Kidney glomerular epithelial cell (primary cell): ENCODE measurements at regions not wholly inside any gene's neighbourhood (a gene's known extent, or its start where the extent isn't known, plus 50 kb on each side); places are given as distances from the start of the nearest gene placed in this dataset.

ENCODE experiments used
- DNase-seq: peaks from one replicate; lab custom pipeline; 2025; lab: John Stamatoyannopoulos, UW

DNA sequence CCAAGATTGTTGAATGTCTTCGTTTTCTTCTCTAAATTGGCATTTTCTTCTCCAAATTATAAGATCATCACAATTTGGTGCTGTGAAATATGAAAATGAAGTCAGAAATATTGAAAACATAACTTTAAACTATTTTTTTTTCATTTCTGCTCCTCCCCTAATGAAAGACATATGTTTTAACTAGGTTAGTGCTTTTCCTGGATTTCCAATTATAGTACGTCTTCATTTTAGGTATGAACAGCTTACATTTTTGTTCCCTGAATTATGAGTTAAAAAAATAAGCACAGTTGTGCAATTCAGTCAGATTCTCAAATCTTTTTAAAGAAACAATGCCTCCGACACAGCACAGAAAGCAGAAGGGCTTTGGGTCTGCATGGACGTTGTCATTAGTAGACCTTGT is 83.5 kb upstream of the CFAP20DC start:
- no peak for DNase-seq

DNA sequence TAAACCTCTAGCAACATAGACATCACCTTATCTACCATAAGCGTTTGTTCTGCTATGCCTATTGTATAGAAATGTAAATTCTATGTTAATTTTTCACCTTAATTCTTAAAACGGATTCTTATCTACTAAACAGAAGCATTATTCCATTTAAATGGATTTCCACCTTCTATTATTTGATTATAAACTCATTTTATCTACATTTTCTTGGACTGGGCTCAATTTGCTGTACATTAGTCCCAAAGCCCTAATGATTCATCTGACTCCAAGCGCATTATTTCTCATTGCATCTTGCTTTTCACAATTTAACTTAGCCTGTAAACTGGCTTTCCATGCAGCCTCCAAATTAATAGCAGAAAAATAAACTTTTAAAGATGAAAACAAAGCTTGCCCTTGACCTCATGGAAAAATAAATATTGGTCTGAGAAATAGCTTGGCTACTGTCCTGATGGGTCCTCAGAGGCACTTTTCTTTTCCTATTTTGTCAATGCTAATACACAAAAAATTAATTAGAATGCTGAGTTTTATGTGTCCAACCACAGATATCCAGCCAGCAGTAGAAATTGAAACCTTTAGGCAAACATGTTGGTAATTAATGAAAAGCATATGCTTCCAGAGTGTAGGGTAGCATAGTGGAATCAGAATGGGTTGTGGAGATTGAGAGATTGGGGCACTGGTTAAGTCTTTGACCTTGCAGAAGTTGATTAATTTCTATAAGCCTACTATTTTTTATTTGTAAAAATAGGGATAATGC is 81.4 kb upstream of the CFAP20DC start:
- no peak for DNase-seq

DNA sequence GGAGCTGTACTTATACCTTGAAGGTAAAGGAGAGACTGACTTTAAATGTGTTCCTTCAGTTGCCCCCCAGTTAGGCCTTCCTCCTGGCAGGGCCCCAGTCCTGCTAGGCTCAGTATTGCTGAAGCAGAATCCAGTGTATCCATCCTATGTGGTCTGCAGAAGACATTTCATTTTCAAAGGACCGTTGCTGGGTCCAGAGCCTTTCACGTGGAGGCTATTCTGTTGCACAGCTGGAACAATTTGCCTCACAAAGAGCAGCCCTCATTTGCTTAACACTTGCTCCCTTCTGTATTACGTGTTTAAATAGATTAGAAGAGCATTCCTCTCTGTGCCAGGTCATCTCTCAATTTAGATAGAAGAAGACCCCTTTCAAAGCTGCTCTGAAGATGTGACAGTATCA is 78.9 kb upstream of the CFAP20DC start:
- no peak for DNase-seq

GRCh38 chr3:59127071-59127470 is 77.2 kb upstream of the CFAP20DC start:
- DNase-seq, result peak; percentile 79

GRCh38 chr3:59126446-59126845 is 76.6 kb upstream of the CFAP20DC start:
- DNase-seq, result no peak

DNA sequence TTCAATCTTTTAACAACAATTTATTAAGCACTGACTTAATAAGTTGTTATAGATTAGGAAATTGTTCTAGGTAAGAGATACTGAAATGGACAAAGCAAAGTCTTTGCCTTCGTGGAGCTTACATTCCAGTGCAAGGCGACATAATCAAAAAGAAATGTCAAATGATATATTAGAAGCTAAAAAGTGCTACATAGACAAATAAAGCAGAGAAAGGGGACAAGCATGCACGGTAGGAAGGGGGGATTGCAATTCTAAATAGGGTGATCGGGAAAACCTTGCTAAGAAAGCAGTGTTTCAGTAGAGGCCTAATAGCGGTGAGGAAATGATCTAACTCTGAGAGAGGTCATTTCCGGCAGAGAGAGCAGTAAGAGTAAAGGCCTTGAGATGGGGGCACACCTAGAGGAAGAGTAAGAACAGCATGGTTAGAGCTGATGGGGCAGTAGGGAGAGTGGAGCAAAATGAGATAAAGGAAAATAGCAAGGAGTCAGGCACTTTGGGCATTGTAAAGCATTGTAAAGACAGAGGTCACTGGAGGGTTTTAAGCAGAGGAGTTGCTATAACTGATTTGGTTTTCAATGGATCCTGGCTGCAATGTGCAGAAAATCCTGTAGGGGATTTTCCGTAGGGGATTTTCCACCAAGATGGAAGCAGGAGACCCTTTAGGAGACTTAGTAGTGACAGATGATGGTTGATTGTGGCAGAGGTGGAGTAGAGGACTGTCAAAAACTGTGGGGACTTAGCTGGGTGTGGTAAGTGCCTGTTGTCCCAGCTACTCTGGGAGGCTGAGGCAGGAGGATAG is 71.7 kb upstream of the CFAP20DC start:
- DNase-seq, result no peak

GRCh38 chr3:59118928-59119327 is 69.1 kb upstream of the CFAP20DC start:
- DNase-seq, result no peak

GRCh38 chr3:59117396-59117795 is 67.6 kb upstream of the CFAP20DC start:
- DNase-seq, result no peak

GRCh38 chr3:59116233-59116537 is 66.4 kb upstream of the CFAP20DC start:
- DNase-seq, result no peak

DNA sequence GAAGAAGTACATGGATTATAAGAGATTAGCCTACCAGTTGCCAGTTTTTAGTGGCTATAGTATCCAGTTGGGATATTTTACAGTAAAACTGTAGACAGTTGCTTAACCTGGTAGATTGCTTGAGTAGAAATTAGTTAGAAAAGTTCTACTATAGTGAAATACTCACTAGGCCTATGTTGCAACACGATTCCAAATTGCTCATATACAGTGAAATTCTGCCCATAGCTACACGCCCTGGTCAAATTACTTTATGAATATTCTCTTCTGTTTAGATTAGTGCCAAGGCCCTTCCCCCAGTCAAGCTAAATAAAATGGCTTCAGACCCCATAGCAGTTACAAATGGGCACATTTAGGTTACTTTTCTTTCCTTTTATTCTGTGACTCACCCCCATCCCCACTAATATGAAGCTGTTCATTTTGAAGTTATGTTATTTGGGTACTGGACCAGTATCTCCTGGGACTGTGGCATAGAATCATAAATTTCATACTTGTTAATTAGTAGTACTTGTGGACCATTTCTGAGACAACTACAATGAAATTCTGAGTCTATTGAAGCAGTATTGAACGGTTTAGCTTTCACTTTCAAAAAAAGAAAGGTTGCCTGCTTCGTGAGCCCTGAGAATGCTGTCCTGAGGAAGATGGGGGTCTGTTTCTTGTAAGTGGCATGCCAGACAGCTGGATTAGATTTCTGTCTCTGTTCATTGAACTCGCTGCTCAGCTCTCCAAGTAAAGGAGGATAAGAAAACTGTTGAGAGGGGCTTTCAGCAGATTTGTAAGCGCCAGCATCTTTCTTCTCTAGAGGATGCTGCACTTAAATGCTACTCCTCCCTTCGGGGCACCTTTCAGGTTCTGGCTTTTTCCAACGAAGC is 65.8 kb upstream of the CFAP20DC start:
- no peak for DNase-seq

DNA sequence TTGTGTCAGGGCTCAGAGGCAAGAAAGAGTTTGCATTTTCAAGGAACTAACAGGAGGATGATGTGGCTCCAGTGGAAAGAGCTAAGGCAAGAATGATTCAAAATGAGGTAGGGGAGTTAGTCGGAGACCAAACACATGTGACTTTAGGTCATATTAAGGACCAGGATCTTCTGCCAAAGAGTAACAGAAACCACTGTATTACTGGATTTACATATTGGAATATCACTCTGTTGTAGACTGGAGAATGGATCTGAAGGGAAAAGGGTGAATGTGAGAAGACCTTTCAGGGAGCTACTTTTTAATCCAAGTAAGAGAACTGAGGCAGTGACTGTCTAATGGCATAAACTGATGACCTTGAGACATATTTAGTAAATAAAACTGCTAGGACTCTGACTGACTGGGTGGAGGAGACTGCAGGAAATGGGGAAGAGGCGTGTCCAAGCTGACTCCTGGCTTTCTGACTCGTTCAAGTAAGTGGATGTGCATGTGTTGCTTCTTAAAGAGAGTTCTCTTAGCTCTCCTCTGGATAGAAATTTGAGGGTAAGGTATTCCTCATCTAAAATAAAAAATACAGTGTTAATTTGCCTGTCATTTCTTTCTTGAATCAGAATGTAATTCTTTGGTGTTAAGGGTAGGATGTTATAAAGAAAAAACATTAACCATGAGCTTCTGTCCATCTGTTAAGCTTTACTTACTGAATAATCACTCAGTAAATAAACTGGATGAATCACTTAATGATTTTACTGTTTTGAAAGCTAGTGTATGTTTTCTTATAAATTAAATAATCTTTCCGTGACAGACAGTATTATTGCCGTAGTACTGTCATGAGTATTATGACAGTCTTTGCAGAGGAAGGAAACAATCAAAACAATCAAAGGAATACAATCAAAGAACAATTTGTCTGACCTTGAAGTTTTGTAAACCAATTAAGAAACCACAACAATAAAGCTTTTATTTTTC is 58.3 kb upstream of the CFAP20DC start:
- DNase-seq, result no peak

DNA sequence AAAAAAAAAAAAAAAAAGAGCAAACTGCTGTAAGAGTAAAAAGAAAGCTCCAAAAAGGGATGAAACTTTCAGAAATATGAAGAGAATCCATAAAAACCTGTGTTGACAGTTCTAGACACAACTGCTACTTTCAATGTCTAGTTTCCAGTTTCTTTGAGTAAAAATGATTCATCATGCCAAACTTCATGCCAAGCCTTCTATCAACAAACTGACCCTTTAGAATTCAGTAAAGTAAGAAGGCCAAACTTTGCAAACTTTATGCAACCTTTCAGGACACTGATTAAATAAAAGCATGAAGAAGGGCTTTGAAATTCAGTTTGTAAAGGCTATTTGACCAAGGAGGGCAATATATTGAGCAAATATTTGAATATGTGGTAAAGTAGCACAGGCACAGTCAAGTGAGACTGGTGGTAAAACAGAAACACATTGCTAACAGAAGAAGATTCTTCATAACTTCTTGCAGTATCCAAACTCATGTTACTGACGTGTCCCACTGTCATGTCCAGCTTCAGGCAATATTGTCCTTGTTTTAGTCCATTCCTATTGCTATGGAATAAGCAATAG is 56.3 kb upstream of the CFAP20DC start:
- peak; percentile 2 for DNase-seq

- DNase-seq, result no peak
Observed at GRCh38 chr3:59103552-59103951, 53.7 kb upstream of the CFAP20DC start.

- no peak for DNase-seq
Observed at GRCh38 chr3:59101231-59101736, 51.5 kb upstream of the CFAP20DC start.
